Erythroblast (primary cell): ENCODE measurements at regions not wholly inside any gene's neighbourhood (a gene's known extent, or its start where the extent isn't known, plus 50 kb on each side); places are given as distances from the start of the nearest gene placed in this dataset.

Source experiments
- GATA1 ChIP-seq: IDR thresholded peaks from 2 replicates; pipeline ENCODE4 v1.6.1; 2011; ENCODE audit warnings: low read depth, mild to moderate bottlenecking, control low read depth, low read length, moderate library complexity
- POLR2A ChIP-seq: IDR thresholded peaks from 2 replicates; pipeline ENCODE4 v1.6.1; 2011; ENCODE audit warnings: mild to moderate bottlenecking, low read length

- TF ChIP-seq POLR2A (no peak), GATA1 (no peak)
These were observed 626.1 kb downstream of the HS3ST4 start for GRCh38 chr16:26317885-26318284.
